ENCODE measurements at regions not wholly inside any gene's neighbourhood (a gene's known extent, or its start where the extent isn't known, plus 50 kb on each side); places are given as distances from the start of the nearest gene placed in this dataset.

GRCh38 chr1:69256036-69256435 is 311.7 kb upstream of the LRRC7 start:
- TF ChIP-seq CTCF (IDR thresholded peaks at IDR 0.05) (no peak), POLR2A (IDR thresholded peaks at IDR 0.05) (no peak)
